Mesendoderm (in vitro differentiated cells): ENCODE measurements at regions not wholly inside any gene's neighbourhood (a gene's known extent, or its start where the extent isn't known, plus 50 kb on each side); places are given as distances from the start of the nearest gene placed in this dataset.

Experiments
- DNase-seq: peaks from one replicate; pipeline ENCODE4 v3.0.0; 2013
- H2AK5ac ChIP-seq: 2 replicates; pipeline ENCODE4 v1.6.1; 2013; ENCODE audit warnings: low read length, inconsistent platforms
- H2BK120ac ChIP-seq: 2 replicates; pipeline ENCODE4 v1.6.1; 2013; ENCODE audit warnings: low read depth, mild to moderate bottlenecking, low read length, moderate library complexity, mixed read lengths
- H2BK15ac ChIP-seq: replicated peaks from 2 replicates; pipeline ENCODE4 v1.6.1; 2013; ENCODE audit warnings: low read depth, mild to moderate bottlenecking, moderate library complexity
- H2BK5ac ChIP-seq: 2 replicates; pipeline ENCODE4 v1.6.1; 2013; ENCODE audit warnings: low read length, inconsistent platforms
- H3K18ac ChIP-seq: 2 replicates; pipeline ENCODE4 v1.6.1; 2013; ENCODE audit warnings: mild to moderate bottlenecking, low read length, mixed read lengths
- H3K23ac ChIP-seq: one replicate; pipeline ENCODE4 v1.6.1; 2013; ENCODE audit warnings: low read length
- H3K27ac ChIP-seq: 2 replicates; pipeline ENCODE4 v1.5.1; 2013; ENCODE audit warnings: low read depth, mild to moderate bottlenecking, inconsistent platforms, low read length, moderate library complexity
- H3K27me3 ChIP-seq: 2 replicates; pipeline ENCODE4 v1.6.1; 2013; ENCODE audit warnings: low read length, control low read depth, mild to moderate bottlenecking, inconsistent platforms; ENCODE audit not compliant: insufficient read depth, poor library complexity
- H3K36me3 ChIP-seq: 2 replicates; pipeline ENCODE4 v1.6.1; 2013; ENCODE audit warnings: low read length, inconsistent platforms; ENCODE audit not compliant: control insufficient read depth, insufficient read depth
- H3K4ac ChIP-seq: one replicate; pipeline ENCODE4 v1.6.1; 2013; ENCODE audit warnings: low read depth, mild to moderate bottlenecking, low read length, moderate library complexity
- H3K4me1 ChIP-seq: 2 replicates; pipeline ENCODE4 v1.6.1; 2013; ENCODE audit warnings: low read depth, low read length, inconsistent platforms; ENCODE audit not compliant: control insufficient read depth
- H3K4me2 ChIP-seq: 2 replicates; pipeline ENCODE4 v1.6.1; 2013; ENCODE audit warnings: low read length
- H3K4me3 ChIP-seq: 2 replicates; pipeline ENCODE4 v1.5.1; 2013; ENCODE audit warnings: mild to moderate bottlenecking, low read length
- H3K56ac ChIP-seq: one replicate; pipeline ENCODE4 v1.6.1; 2013; ENCODE audit warnings: low read length
- H3K79me1 ChIP-seq: 2 replicates; pipeline ENCODE4 v1.6.1; 2013; ENCODE audit warnings: low read length, inconsistent platforms
- H3K79me2 ChIP-seq: 2 replicates; pipeline ENCODE4 v1.6.1; 2013; ENCODE audit warnings: mild to moderate bottlenecking, low read length; ENCODE audit not compliant: control insufficient read depth, insufficient read depth
- H3K9ac ChIP-seq: 2 replicates; pipeline ENCODE4 v1.6.1; 2013; ENCODE audit warnings: low read length, inconsistent platforms
- H4K5ac ChIP-seq: one replicate; pipeline ENCODE4 v1.6.1; 2013; ENCODE audit warnings: low read length
- H4K8ac ChIP-seq: one replicate; pipeline ENCODE4 v1.6.1; 2013; ENCODE audit warnings: low read depth, mild to moderate bottlenecking, control low read depth, low read length, moderate library complexity
- WGBS: extraction: QIAGEN DNeasy Blood & Tissue Kit; methylation state at CpG from one replicate; pipeline ENCODE4 v1.1.7; 2013; ENCODE audit warnings: low lambda C conversion rate, missing lambda C conversion rate; ENCODE audit not compliant: insufficient coverage; ENCODE audit errors: extremely low coverage; 5-methylcytosine and 5-hydroxymethylcytosine counted together

- Histone ChIP-seq H3K23ac (no peak overlapping the region), H3K56ac (no peak overlapping the region), H3K4me2 (no peak overlapping the region), H2BK5ac (no peak overlapping the region), H3K4me3 (no peak overlapping the region), H3K4me1 (no peaks in the 10 kb centered on the region), H3K27me3 (no peaks in the 10 kb centered on the region), H3K79me1 (no peaks in the 10 kb centered on the region), H3K79me2 (no peaks in the 10 kb centered on the region), H2BK120ac (no peak overlapping the region), H3K4ac (peak overlapping the region; percentile 31), H3K27ac (no peak overlapping the region), H2AK5ac (no peak overlapping the region), H3K18ac (no peak overlapping the region), H4K5ac (no peak overlapping the region), H3K36me3 (no peaks in the 10 kb centered on the region), H3K9ac (no peak overlapping the region), H4K8ac (no peak overlapping the region), H2BK15ac (no peak overlapping the region)
- WGBS, result no CpG with 5 or more reads among the region's 5 CpGs
- no peak for DNase-seq
Measured at GRCh38 chr3:153254361-153254760, 92.3 kb downstream of the RAP2B start.

DNA sequence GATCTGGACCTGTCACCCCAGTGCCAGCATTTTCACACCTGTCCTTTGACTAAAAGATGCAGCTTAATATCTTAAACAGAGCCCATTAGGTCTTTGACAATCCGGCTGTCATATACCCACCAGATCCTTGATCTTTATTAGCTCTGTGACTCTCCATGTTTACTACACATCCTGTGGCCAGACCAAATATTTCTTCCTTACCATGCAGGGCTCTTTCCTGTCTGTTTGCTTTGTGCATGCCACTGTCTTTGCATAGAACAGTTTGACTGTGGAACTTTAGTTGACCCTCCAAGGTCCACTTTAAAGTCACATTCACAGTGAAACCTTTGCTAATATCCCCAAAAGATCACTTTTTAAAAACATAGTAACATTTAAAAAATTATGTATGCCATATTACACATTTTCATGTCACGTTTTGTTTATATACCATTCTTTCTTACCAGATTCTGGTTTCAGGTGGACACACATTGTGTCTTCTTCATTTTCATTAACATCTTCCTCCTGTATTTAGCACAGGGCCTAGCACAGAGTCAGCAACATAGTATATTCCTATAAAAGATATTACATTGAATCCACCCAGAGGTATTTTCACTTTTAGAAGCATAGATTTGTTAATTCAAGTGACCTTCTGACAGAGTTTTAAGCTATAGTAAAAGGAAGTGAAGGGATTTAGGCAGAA, 95.8 kb downstream of the RAP2B start:
- Histone ChIP-seq H3K4me2 (no peak overlapping the region), H3K23ac (no peak overlapping the region), H3K27me3 (no peaks in the 10 kb centered on the region), H4K8ac (no peak overlapping the region), H3K4ac (no peak overlapping the region), H2BK15ac (no peak overlapping the region), H3K79me2 (no peaks in the 10 kb centered on the region), H3K4me3 (no peak overlapping the region), H2AK5ac (no peak overlapping the region), H3K56ac (no peak overlapping the region), H3K79me1 (no peaks in the 10 kb centered on the region), H3K36me3 (no peaks in the 10 kb centered on the region), H4K5ac (no peak overlapping the region), H3K9ac (no peak overlapping the region), H3K27ac (no peak overlapping the region), H3K4me1 (no peaks in the 10 kb centered on the region), H3K18ac (no peak overlapping the region), H2BK120ac (no peak overlapping the region), H2BK5ac (no peak overlapping the region)
- DNase-seq, result no peak
- WGBS, result no CpG with 5 or more reads among the region's 2 CpGs

GRCh38 chr3:153259956-153260355, 97.9 kb downstream of the RAP2B start:
- Histone ChIP-seq H2BK5ac (no peak overlapping the region), H3K4me1 (no peaks in the 10 kb centered on the region), H3K4me3 (no peak overlapping the region), H3K4me2 (no peak overlapping the region), H3K4ac (no peak overlapping the region), H3K56ac (no peak overlapping the region), H2BK120ac (no peak overlapping the region), H3K79me1 (no peaks in the 10 kb centered on the region), H4K8ac (no peak overlapping the region), H3K18ac (no peak overlapping the region), H3K36me3 (no peaks in the 10 kb centered on the region), H2BK15ac (no peak overlapping the region), H3K79me2 (no peaks in the 10 kb centered on the region), H4K5ac (no peak overlapping the region), H3K27ac (no peak overlapping the region), H3K23ac (no peak overlapping the region), H3K27me3 (no peaks in the 10 kb centered on the region), H2AK5ac (no peak overlapping the region), H3K9ac (no peak overlapping the region)
- WGBS, result no CpG with 5 or more reads among the region's 3 CpGs
- no peak for DNase-seq

- no peak overlapping the region for H3K56ac ChIP-seq
- H2BK120ac ChIP-seq, result no peak overlapping the region
Measured at GRCh38 chr3:153260681-153261080, 98.7 kb downstream of the RAP2B start.

DNA sequence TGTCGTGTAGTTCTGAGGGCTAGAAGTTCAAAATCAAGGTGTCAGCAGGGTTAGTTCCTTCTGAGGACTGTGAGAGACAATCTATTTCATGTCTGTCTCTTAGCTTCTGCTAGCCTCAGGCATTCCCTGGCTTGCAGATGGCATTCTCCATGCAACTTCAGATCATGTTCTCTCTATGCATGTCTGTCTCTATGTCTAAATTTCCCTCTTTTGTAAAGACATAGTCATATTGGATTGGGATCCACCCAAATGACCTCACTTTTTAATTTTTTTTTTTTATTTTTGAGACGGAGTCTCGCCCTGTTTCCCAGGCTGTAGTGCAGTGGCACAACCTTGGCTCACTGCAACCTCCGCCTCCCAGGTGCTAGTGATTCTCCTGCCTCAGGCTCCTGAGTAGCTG, 104.6 kb downstream of the RAP2B start:
- Histone ChIP-seq H3K79me2 (no peaks in the 10 kb centered on the region), H2BK15ac (no peak overlapping the region), H2AK5ac (no peak overlapping the region), H3K4me1 (no peaks in the 10 kb centered on the region), H3K9ac (no peak overlapping the region), H3K79me1 (no peaks in the 10 kb centered on the region), H4K5ac (no peak overlapping the region), H3K23ac (no peak overlapping the region), H3K4me2 (no peak overlapping the region), H3K27ac (no peak overlapping the region), H3K4ac (no peak overlapping the region), H3K27me3 (no peaks in the 10 kb centered on the region), H3K4me3 (no peak overlapping the region), H3K36me3 (no peaks in the 10 kb centered on the region), H2BK5ac (no peak overlapping the region), H3K56ac (no peak overlapping the region), H3K18ac (no peak overlapping the region), H2BK120ac (no peak overlapping the region), H4K8ac (no peak overlapping the region)
- no CpG with 5 or more reads among the region's 4 CpGs for WGBS
- DNase-seq, result no peak

More at GRCh38 chr3:153260681-153261080, 98.7 kb downstream of the RAP2B start:
- no peaks in the 10 kb centered on the region for H3K79me2 ChIP-seq
- WGBS, result no CpG with 5 or more reads among the region's 1 CpG
- no peaks in the 10 kb centered on the region for H3K4me1 ChIP-seq
- no peak overlapping the region for H3K4ac ChIP-seq
- no peak overlapping the region for H3K9ac ChIP-seq
- no peak overlapping the region for H3K18ac ChIP-seq
- H2AK5ac ChIP-seq, result no peak overlapping the region
- H3K36me3 ChIP-seq, result no peaks in the 10 kb centered on the region
- H3K27me3 ChIP-seq, result no peaks in the 10 kb centered on the region
- no peak overlapping the region for H4K5ac ChIP-seq
- DNase-seq, result no peak
- H3K79me1 ChIP-seq, result no peaks in the 10 kb centered on the region
- H3K4me2 ChIP-seq, result no peak overlapping the region
- H3K4me3 ChIP-seq, result no peak overlapping the region
- no peak overlapping the region for H2BK5ac ChIP-seq
- H2BK15ac ChIP-seq, result no peak overlapping the region
- H3K27ac ChIP-seq, result no peak overlapping the region
- no peak overlapping the region for H3K23ac ChIP-seq
- no peak overlapping the region for H4K8ac ChIP-seq
